ENCODE measurements at regions not wholly inside any gene's neighbourhood (a gene's known extent, or its start where the extent isn't known, plus 50 kb on each side); places are given as distances from the start of the nearest gene placed in this dataset.

- Histone ChIP-seq H3K4ac (ENCODE audit: low read depth, low read length) (no peak overlapping the region), H3K79me1 (ENCODE audit: insufficient read depth, low read depth, low read length, poor library complexity, severe bottlenecking) (no peaks in the 10 kb centered on the region), H3T11ph (ENCODE audit: low read length) (no peak overlapping the region), H3K27me3 (ENCODE audit: insufficient read depth, low read length) (no peaks in the 10 kb centered on the region), H4K8ac (replicated peaks; ENCODE audit: insufficient read length, low read depth, low read length) (no peak overlapping the region), H3K14ac (ENCODE audit: insufficient read depth, low read length) (no peak overlapping the region), H2AFZ (ENCODE audit: low read length) (no peak overlapping the region), H2BK12ac (ENCODE audit: insufficient read length, low read depth, low read length) (no peak overlapping the region), H3K4me1 (ENCODE audit: insufficient read depth, low read length) (no peaks in the 10 kb centered on the region; the same call in 1 of the 2 replicates), H4K20me1 (ENCODE audit: control insufficient read depth, insufficient read depth, insufficient read length) (no peaks in the 10 kb centered on the region), H3K18ac (ENCODE audit: insufficient read length, low read depth, low read length) (no peak overlapping the region), H2BK15ac (ENCODE audit: low read depth, low read length) (no peak overlapping the region), H3K23me2 (ENCODE audit: insufficient read length, low read depth, low read length, poor library complexity, severe bottlenecking) (no peaks in the 10 kb centered on the region), H3K23ac (ENCODE audit: insufficient read length, low read depth, low read length) (no peak overlapping the region), H3K79me2 (ENCODE audit: insufficient read depth, low read length) (no peaks in the 10 kb centered on the region), H3K9ac (ENCODE audit: extremely low read depth, insufficient read length, low read length) (no peak overlapping the region), H2AK5ac (ENCODE audit: insufficient read length, low read length) (no peak overlapping the region), H4K5ac (ENCODE audit: insufficient read length, low read depth, low read length) (no peak overlapping the region), H3K27ac (ENCODE audit: insufficient read length, low read depth, low read length) (no peak overlapping the region), H3K56ac (ENCODE audit: insufficient read length, low read depth, low read length) (no peak overlapping the region), H2BK5ac (ENCODE audit: insufficient read length, low read length) (no peak overlapping the region), H2BK120ac (ENCODE audit: low read depth, low read length, poor library complexity, severe bottlenecking) (no peak overlapping the region), H3K4me2 (ENCODE audit: insufficient read depth, insufficient read length, low read length) (no peak overlapping the region), H2BK20ac (ENCODE audit: low read depth, low read length, poor library complexity, severe bottlenecking) (no peak overlapping the region), H4K91ac (ENCODE audit: insufficient read length, low read depth, low read length) (no peak overlapping the region), H3K9me3 (ENCODE audit: control insufficient read depth, low read depth, low read length) (no peaks in the 10 kb centered on the region)
- Mint-ChIP-seq H3K4me1 (peaks cover 3 to 13% of the 10 kb centered on the region in 2 experiments), H3K9me3 (no peaks in the 10 kb centered on the region), H3K27ac (no peak overlapping the region), H3K36me3 (ENCODE audit: insufficient read depth in 1 of 3, low read depth in 3 of 3) (no peaks in the 10 kb centered on the region), H3K4me3 (no peak overlapping the region; a peak in 1 of 5 replicates), H3K27me3 (ENCODE audit: low read depth) (peaks cover 12% of the 10 kb centered on the region)
- no peak for DNase-seq
- no peak; the same call in 2 of the 3 replicates for TF ChIP-seq CTCF (conservative IDR thresholded peaks at IDR 0.05)
- no CpG with 5 or more reads among the region's 6 CpGs for WGBS (ENCODE audit: extremely low coverage, insufficient read length, low lambda C conversion rate)
These were observed 115.5 kb downstream of the VEGFA start for GRCh38 chr6:43885399-43886066.
